ENCODE measurements at regions not wholly inside any gene's neighbourhood (a gene's known extent, or its start where the extent isn't known, plus 50 kb on each side); places are given as distances from the start of the nearest gene placed in this dataset.

GRCh38 chr5:152007653-152008335 is 83.1 kb upstream of the GLRA1 start:
- no peak overlapping the region for H3K4me3 ChIP-seq (ENCODE audit: low read depth, low read length)
- no peak for DNase-seq (ENCODE audit: low read depth)
- no peak for TF ChIP-seq CTCF (IDR thresholded peaks at IDR 0.05; ENCODE audit: control insufficient read depth, extremely low read depth, insufficient read depth)

- H3K4me3 ChIP-seq (ENCODE audit: low read depth, low read length): no peak overlapping the region
- DNase-seq (ENCODE audit: low read depth): no peak
- TF ChIP-seq CTCF (IDR thresholded peaks at IDR 0.05; ENCODE audit: control insufficient read depth, extremely low read depth, insufficient read depth): no peak
Observed at GRCh38 chr5:152004095-152004494, 79.4 kb upstream of the GLRA1 start.
